Neural cell (in vitro differentiated cells): ENCODE measurements at regions not wholly inside any gene's neighbourhood (a gene's known extent, or its start where the extent isn't known, plus 50 kb on each side); places are given as distances from the start of the nearest gene placed in this dataset.

ENCODE experiments used
- H2AFZ ChIP-seq: fragments of 200-600, 300-800 bp; sonication (generic), shearing (Covaris generic); 2 replicates; pipeline ENCODE4 v1.6.0; 2014; ENCODE audit warnings: low read depth, mild to moderate bottlenecking, antibody characterized with exemption, low read length, moderate library complexity
- H3F3A ChIP-seq: fragments of 200-600 bp; shearing (Covaris generic); 2 replicates; pipeline ENCODE4 v1.6.1; 2016; ENCODE audit warnings: mild to moderate bottlenecking, moderate library complexity, mixed read lengths, antibody characterized with exemption, low read length; ENCODE audit not compliant: insufficient read depth, poor library complexity, severe bottlenecking
- H3K27ac ChIP-seq: fragments of 200-600, 300-800 bp; sonication (generic), shearing (Covaris generic); 2 replicates; pipeline ENCODE4 v1.5.1; 2014; ENCODE audit warnings: mild to moderate bottlenecking, low read length, moderate library complexity
- H3K27me3 ChIP-seq: fragments of 300-800, 200-600 bp; sonication (generic), shearing (Covaris generic); 2 replicates; pipeline ENCODE4 v1.6.0; 2014; ENCODE audit warnings: mild to moderate bottlenecking, low read depth, low read length, moderate library complexity; ENCODE audit not compliant: insufficient read depth
- H3K36me3 ChIP-seq: fragments of 300-800, 200-600 bp; sonication (generic), shearing (Covaris generic); 2 replicates; pipeline ENCODE4 v1.5.1; 2014; ENCODE audit warnings: mild to moderate bottlenecking, antibody characterized with exemption, low read length, moderate library complexity; ENCODE audit not compliant: insufficient read depth
- H3K4me2 ChIP-seq: fragments of 300-800, 200-600 bp; sonication (generic), shearing (Covaris generic); 2 replicates; pipeline ENCODE4 v1.6.0; 2014; ENCODE audit warnings: mild to moderate bottlenecking, low read length
- H3K4me3 ChIP-seq: fragments of 300-800, 200-600 bp; sonication (generic), shearing (Covaris generic); 2 replicates; pipeline ENCODE4 v1.5.1; 2014; ENCODE audit warnings: mild to moderate bottlenecking, low read length, moderate library complexity
- H3K79me2 ChIP-seq: fragments of 200-600 bp; shearing (Covaris generic); replicated peaks from 2 replicates; pipeline ENCODE4 v1.6.0; 2014; ENCODE audit warnings: mild to moderate bottlenecking, low read length, moderate library complexity; ENCODE audit not compliant: insufficient read depth
- H3K9ac ChIP-seq: fragments of 300-800, 200-600 bp; sonication (generic), shearing (Covaris generic); 2 replicates; pipeline ENCODE4 v1.6.1; 2016; ENCODE audit warnings: mild to moderate bottlenecking, low read length, mixed read lengths
- H3K9me2 ChIP-seq: fragments of 200-600 bp; shearing (Covaris generic); 2 replicates; pipeline ENCODE4 v1.6.1; 2016; ENCODE audit warnings: mild to moderate bottlenecking, low read length, mixed read lengths; ENCODE audit not compliant: insufficient read depth
- H3K9me3 ChIP-seq: fragments of 200-600, 300-800 bp; sonication (generic), shearing (Covaris generic); 2 replicates; pipeline ENCODE4 v1.6.1; 2016; ENCODE audit warnings: mild to moderate bottlenecking, mixed run types, low read length, moderate library complexity, mixed read lengths
- H4K20me1 ChIP-seq: fragments of 200-600 bp; shearing (Covaris generic); 2 replicates; pipeline ENCODE4 v1.6.1; 2016; ENCODE audit warnings: mild to moderate bottlenecking, mixed run types; ENCODE audit not compliant: insufficient read depth
- CTCF ChIP-seq: fragments of 450-650 bp; IDR thresholded peaks from 2 replicates; pipeline ENCODE4 v1.5.1; 2014; ENCODE audit warnings: antibody characterized with exemption, mild to moderate bottlenecking, moderate library complexity; ENCODE audit not compliant: poor library complexity, severe bottlenecking
- EP300 ChIP-seq: fragments of 450-650 bp; conservative IDR thresholded peaks from 2 replicates; pipeline ENCODE4 v1.6.1; 2014; ENCODE audit warnings: antibody characterized with exemption, mild to moderate bottlenecking, moderate library complexity; ENCODE audit not compliant: poor library complexity, severe bottlenecking
- EZH2 ChIP-seq: fragments of 200-600, 300-800 bp; shearing (Covaris generic), sonication (generic); IDR thresholded peaks from 2 replicates; pipeline ENCODE4 v1.6.1; 2014; ENCODE audit warnings: antibody characterized with exemption, low read length, borderline replicate concordance, mild to moderate bottlenecking; ENCODE audit not compliant: insufficient read depth, poor library complexity, severe bottlenecking
- MXI1 ChIP-seq: fragments of 450-650 bp; conservative IDR thresholded peaks from 2 replicates; pipeline ENCODE4 v1.6.1; 2014; ENCODE audit warnings: antibody characterized with exemption, mild to moderate bottlenecking; ENCODE audit not compliant: poor library complexity, severe bottlenecking
- POLR2AphosphoS5 ChIP-seq: IDR thresholded peaks from 2 replicates; pipeline ENCODE4 v1.6.1; 2012
- RAD21 ChIP-seq: fragments of 450-650 bp; conservative IDR thresholded peaks from 2 replicates; pipeline ENCODE4 v1.6.1; 2014; ENCODE audit warnings: antibody characterized with exemption, mild to moderate bottlenecking, moderate library complexity
- REST ChIP-seq: IDR thresholded peaks from 2 replicates; pipeline ENCODE4 v1.6.1; 2012; ENCODE audit warnings: borderline replicate concordance
- SMC3 ChIP-seq: fragments of 450-650 bp; conservative IDR thresholded peaks from 2 replicates; pipeline ENCODE4 v1.6.1; 2014; ENCODE audit warnings: antibody characterized with exemption, mild to moderate bottlenecking, moderate library complexity; ENCODE audit not compliant: poor library complexity
- TAF1 ChIP-seq: IDR thresholded peaks from 2 replicates; pipeline ENCODE4 v1.6.1; 2012; ENCODE audit warnings: low read depth

DNA sequence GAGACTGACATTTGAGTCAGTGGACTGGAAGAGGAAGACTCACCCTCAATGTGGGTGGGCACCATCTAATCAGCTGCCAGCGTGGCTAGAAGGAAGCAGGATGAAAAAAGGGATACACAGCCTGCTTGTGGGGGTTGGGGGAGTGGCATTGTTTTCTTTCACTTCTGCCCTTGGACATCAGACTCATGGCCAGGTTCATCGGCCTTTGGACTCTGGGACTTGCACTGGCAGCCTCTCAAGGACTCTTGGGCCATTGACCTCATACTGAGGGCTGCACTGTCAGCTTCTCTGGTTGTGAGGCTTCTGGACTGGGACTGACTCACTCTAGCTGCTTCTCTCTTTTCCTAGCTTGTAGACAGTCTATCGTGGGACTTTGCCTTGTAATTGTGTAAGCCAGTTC, 374.9 kb downstream of the TLE1 start:
- no peaks in the 10 kb centered on the region for H3K9me2 ChIP-seq

GRCh38 chr9:81313877-81314276, 375.5 kb downstream of the TLE1 start:
- H3K27me3 ChIP-seq = no peaks in the 10 kb centered on the region
- H3K9ac ChIP-seq = no peak overlapping the region
- no peak overlapping the region for H2AFZ ChIP-seq
- H3K79me2 ChIP-seq = no peaks in the 10 kb centered on the region
- H3K27ac ChIP-seq = no peak overlapping the region
- H3F3A ChIP-seq = no peaks in the 10 kb centered on the region
- H3K4me2 ChIP-seq = no peak overlapping the region
- H3K36me3 ChIP-seq = no peaks in the 10 kb centered on the region
- no peaks in the 10 kb centered on the region for H3K9me3 ChIP-seq
- H4K20me1 ChIP-seq = no peaks in the 10 kb centered on the region
- H3K4me3 ChIP-seq = no peak overlapping the region
- H3K9me2 ChIP-seq = no peaks in the 10 kb centered on the region
- TF ChIP-seq EZH2 (no peak), RAD21 (no peak), MXI1 (no peak), EP300 (no peak), SMC3 (no peak), TAF1 (no peak), POLR2AphosphoS5 (no peak), REST (no peak)

More for the DNA sequence above, 374.9 kb downstream of the TLE1 start:
- Histone ChIP-seq H3K4me2 (no peak overlapping the region), H3K27ac (no peak overlapping the region), H3K9ac (no peak overlapping the region), H3K4me3 (no peak overlapping the region), H3K9me3 (no peaks in the 10 kb centered on the region), H3F3A (no peaks in the 10 kb centered on the region), H3K79me2 (no peaks in the 10 kb centered on the region), H3K36me3 (no peaks in the 10 kb centered on the region), H3K27me3 (no peaks in the 10 kb centered on the region), H4K20me1 (no peaks in the 10 kb centered on the region), H2AFZ (no peak overlapping the region)
- TF ChIP-seq POLR2AphosphoS5 (no peak), MXI1 (no peak), CTCF (no peak), RAD21 (no peak), EZH2 (no peak), REST (no peak), SMC3 (no peak), TAF1 (no peak), EP300 (no peak)
